ENCODE measurements at regions not wholly inside any gene's neighbourhood (a gene's known extent, or its start where the extent isn't known, plus 50 kb on each side); places are given as distances from the start of the nearest gene placed in this dataset.

- no peak for TF ChIP-seq MAFK (IDR thresholded peaks at IDR 0.05; ENCODE audit: low read depth, low read length)
- no peak for TF ChIP-seq CBX8 (IDR thresholded peaks at IDR 0.05; ENCODE audit: borderline replicate concordance, low read depth, low read length)
- TF ChIP-seq CHD2 (IDR thresholded peaks at IDR 0.05; ENCODE audit: low read length): no peak
- TF ChIP-seq TAF7 (optimal IDR thresholded peaks at IDR 0.05; ENCODE audit: borderline replicate concordance, low read depth, low read length): no peak
- TF ChIP-seq POLR2AphosphoS5 (IDR thresholded peaks at IDR 0.05; ENCODE audit: low read depth, low read length): no peak
- no peak for TF ChIP-seq CTCF (IDR thresholded peaks at IDR 0.05; ENCODE audit: control extremely low read depth in 1 of 3, insufficient read depth in 1 of 3, low read depth in 1 of 3, low read length in 3 of 3)
- TF ChIP-seq HDAC2 (IDR thresholded peaks at IDR 0.05; ENCODE audit: borderline replicate concordance in 1 of 2, low read depth in 2 of 2, low read length in 2 of 2): no peak
- TF ChIP-seq EP300 (IDR thresholded peaks at IDR 0.05; ENCODE audit: borderline replicate concordance in 1 of 2, low read depth in 2 of 2, low read length in 2 of 2): no peak
- TF ChIP-seq EZH2 (IDR thresholded peaks at IDR 0.05; ENCODE audit: low read depth, low read length, severe bottlenecking): no peak
- no peak for TF ChIP-seq EGR1 (IDR thresholded peaks at IDR 0.05; ENCODE audit: borderline replicate concordance, low read depth, low read length)
Measured at GRCh38 chr3:24646790-24647189, 152.1 kb upstream of the THRB start.

All from H1 (cell line).